LNCAP (cell line): ENCODE measurements at regions not wholly inside any gene's neighbourhood (a gene's known extent, or its start where the extent isn't known, plus 50 kb on each side); places are given as distances from the start of the nearest gene placed in this dataset.

Source experiments
- CTCF ChIP-seq: fragments of 450-650 bp; IDR thresholded peaks from 2 replicates; pipeline ENCODE4 v1.5.1; 2017; ENCODE audit warnings: mild to moderate bottlenecking

DNA sequence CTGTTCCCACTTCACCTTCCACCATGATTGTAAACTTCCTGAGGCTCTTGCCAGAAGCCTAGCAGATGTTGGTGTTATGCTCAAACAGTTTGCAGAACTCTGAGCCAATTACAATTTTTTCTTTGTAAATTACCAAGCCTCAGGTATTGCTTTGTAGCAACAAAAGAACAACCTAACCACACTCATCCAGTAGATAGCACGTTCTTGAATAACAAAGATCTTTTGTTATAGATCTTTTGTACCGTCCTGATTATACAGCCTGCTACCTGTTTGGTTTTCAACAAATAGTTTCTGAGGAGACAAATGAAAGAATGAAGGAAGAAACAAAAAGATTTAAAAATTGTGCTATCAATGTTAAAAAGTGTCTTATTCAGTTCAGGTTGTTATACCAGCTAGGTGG lies 474.7 kb upstream of the ALCAM start:
- no peak for TF ChIP-seq CTCF

GRCh38 chr3:104896624-104897023 lies 470.1 kb upstream of the ALCAM start:
- TF ChIP-seq CTCF: no peak

- no peak for TF ChIP-seq CTCF
Measured at GRCh38 chr3:104901396-104901795, 465.3 kb upstream of the ALCAM start.

GRCh38 chr3:104903064-104903463 lies 463.6 kb upstream of the ALCAM start:
- TF ChIP-seq CTCF: no peak

- no peak for TF ChIP-seq CTCF
Measured at GRCh38 chr3:104906001-104906639, 460.6 kb upstream of the ALCAM start.

DNA sequence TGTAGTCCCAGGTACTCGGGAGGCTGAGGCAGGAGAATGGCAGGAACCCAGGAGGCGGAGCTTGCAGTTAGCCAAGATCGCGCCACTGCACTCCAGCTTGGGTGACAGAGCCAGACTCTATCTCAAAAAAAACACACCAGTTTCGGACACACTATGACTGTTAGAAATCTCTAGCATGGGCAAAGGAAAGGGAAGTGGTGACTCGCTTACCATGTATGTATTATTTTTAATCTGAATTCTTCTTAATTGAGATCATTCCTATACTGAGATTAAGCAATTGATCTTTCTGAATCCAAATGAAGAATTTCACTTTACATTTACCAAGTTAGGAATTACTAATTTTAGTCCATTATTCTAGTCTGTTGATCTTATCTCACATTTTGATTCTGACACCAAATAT lies 459.2 kb upstream of the ALCAM start:
- no peak for TF ChIP-seq CTCF

GRCh38 chr3:104908761-104909160 lies 457.9 kb upstream of the ALCAM start:
- no peak for TF ChIP-seq CTCF

- no peak for TF ChIP-seq CTCF
Measured at GRCh38 chr3:104909198-104909597, 457.5 kb upstream of the ALCAM start.
